Stomach smooth muscle (tissue), 2 donors: ENCODE measurements at regions not wholly inside any gene's neighbourhood (a gene's known extent, or its start where the extent isn't known, plus 50 kb on each side); places are given as distances from the start of the nearest gene placed in this dataset.
"Not testable (repeated sequence)": the region's sequence is repeated elsewhere in the genome, so short reads cannot be mapped to it uniquely, and the experiment has no call there.

ENCODE experiments used
- H3K27ac ChIP-seq: one replicate; pipeline ENCODE4 v1.7.0; 2013; ENCODE audit warnings: mild to moderate bottlenecking, low read length, inconsistent platforms
- H3K27me3 ChIP-seq, 2 donors: one replicate each; pipeline ENCODE4 v1.7.0; 2013; ENCODE audit warnings: low read length in 2 of 2; ENCODE audit not compliant: insufficient read depth in 2 of 2, control insufficient read depth in 1 of 2
- H3K36me3 ChIP-seq, 2 donors: one replicate each; pipeline ENCODE4 v1.7.0; 2013; ENCODE audit warnings: low read length in 2 of 2; ENCODE audit not compliant: control insufficient read depth in 2 of 2, insufficient read depth in 2 of 2
- H3K4me1 ChIP-seq: one replicate; pipeline ENCODE4 v1.7.0; 2013; ENCODE audit warnings: low read length; ENCODE audit not compliant: control insufficient read depth, insufficient read depth
- H3K4me3 ChIP-seq, 2 donors: one replicate each; pipeline ENCODE4 v1.7.0; 2013; ENCODE audit warnings: low read length in 2 of 2
- H3K9ac ChIP-seq, 2 donors: one replicate each; pipeline ENCODE4 v1.7.0; 2013; ENCODE audit warnings: low read length in 2 of 2, mild to moderate bottlenecking in 1 of 2
- H3K9me3 ChIP-seq, 2 donors: one replicate each; pipeline ENCODE4 v1.7.0; 2013; ENCODE audit warnings: low read length in 2 of 2; ENCODE audit not compliant: control insufficient read depth in 2 of 2
- donor health status: healthy.
- donor health status: Pancreatic carcinoma.

DNA sequence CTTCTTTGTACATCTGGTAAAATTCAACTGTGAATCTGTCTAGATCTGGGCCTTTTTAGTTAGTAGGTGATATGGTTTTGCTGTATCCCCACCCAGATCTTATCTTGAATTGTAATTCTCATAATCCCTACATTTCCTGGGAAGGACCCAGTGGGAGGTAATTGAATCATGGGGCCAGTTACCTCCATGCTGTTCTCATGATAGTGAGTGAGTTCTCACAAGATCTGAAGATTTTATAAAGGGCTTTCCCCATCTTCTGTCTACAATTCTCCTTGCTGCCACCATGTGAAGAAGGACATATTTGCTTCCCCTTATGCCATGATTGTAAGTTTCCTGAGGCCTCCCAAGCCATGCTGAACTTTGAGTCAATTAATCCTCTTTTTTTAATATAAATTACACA is 410.4 kb upstream of the EPHA7 start:
- H3K9ac ChIP-seq, H3K27me3 ChIP-seq, H3K4me1 ChIP-seq: not testable (repeated sequence)

DNA sequence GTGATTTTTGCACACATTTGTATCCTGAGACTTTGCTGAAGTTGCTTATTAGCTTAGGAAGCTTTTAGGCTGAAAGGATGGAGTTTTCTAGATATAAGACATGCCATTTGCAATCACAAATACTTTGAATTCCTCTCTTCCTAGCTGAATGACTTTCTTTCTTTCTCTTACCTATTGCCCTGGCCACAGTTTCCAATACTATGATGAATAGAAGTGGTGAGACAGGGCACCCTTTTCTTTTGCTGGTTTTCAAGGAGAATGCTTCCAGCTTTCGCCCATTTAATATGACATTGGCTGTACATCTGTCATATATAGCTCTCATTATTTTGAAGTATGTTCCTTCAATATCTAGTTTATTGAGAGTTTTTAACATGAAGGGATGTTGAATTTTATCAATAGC is 409.6 kb upstream of the EPHA7 start:
- H3K4me3 ChIP-seq, result no peak overlapping the region
- no peak overlapping the region for H3K9ac ChIP-seq
- H3K27ac ChIP-seq, result no peak overlapping the region
- H3K27me3 ChIP-seq, result no peaks in the 10 kb centered on the region
- H3K36me3 ChIP-seq, result no peaks in the 10 kb centered on the region
- H3K9me3 ChIP-seq, result no peaks in the 10 kb centered on the region
- H3K4me1 ChIP-seq, result no peaks in the 10 kb centered on the region

More for the DNA sequence above, 410.4 kb upstream of the EPHA7 start:
- H3K4me3 ChIP-seq, H3K27ac ChIP-seq, H3K9me3 ChIP-seq, H3K36me3 ChIP-seq: not testable (repeated sequence)

DNA sequence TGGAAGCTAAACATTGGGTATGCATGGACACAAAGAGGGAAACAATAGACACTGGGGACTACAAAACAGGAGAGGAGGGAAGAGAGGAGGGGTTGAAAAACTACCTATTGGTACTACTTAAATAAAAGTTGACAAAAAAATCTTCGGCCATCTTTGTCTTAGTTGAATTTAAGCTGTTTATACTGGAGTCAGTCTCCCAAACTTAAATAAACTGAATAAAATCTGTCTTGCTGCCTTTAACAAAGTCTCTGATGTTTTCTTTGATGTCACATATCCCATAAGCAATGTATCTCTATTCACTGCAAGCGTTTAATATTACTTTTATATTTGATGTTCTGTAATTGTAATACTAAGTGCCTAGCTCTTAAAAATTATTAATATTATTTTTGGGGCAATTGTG is 409.2 kb upstream of the EPHA7 start:
- H3K27me3 ChIP-seq, result no peaks in the 10 kb centered on the region
- H3K4me1 ChIP-seq, result no peaks in the 10 kb centered on the region
- no peaks in the 10 kb centered on the region for H3K9me3 ChIP-seq
- no peak overlapping the region for H3K4me3 ChIP-seq
- H3K27ac ChIP-seq, result no peak overlapping the region
- no peak overlapping the region for H3K9ac ChIP-seq
- no peaks in the 10 kb centered on the region for H3K36me3 ChIP-seq

DNA sequence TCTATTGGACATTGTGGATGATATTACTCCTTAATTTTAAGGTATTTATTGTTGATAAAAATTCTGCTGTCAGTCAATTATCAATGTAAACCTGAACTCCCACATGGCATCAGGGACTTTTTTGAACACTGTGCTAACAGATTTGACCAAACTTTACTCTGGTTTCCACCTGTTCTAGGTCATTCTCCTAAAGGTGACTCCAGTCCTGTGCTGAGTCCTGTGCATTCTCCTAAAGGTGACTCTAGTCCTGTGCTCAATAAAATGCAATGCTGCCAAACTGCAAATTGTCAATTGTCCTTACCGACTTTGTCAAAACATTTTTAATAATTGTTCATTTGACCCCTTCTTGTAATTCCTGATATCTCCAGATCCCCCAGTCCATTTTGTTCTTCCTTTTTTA is 408.4 kb upstream of the EPHA7 start:
- H3K4me1 ChIP-seq, result no peaks in the 10 kb centered on the region
- H3K4me3 ChIP-seq, result no peak overlapping the region
- H3K36me3 ChIP-seq, result no peaks in the 10 kb centered on the region
- H3K27ac ChIP-seq, result no peak overlapping the region
- no peak overlapping the region for H3K9ac ChIP-seq
- H3K9me3 ChIP-seq, result no peaks in the 10 kb centered on the region
- no peaks in the 10 kb centered on the region for H3K27me3 ChIP-seq

GRCh38 chr6:93825950-93826349 is 406.6 kb upstream of the EPHA7 start:
- Histone ChIP-seq H3K36me3 (no peaks in the 10 kb centered on the region), H3K4me3 (no peak overlapping the region), H3K27me3 (no peaks in the 10 kb centered on the region), H3K9ac (no peak overlapping the region), H3K27ac (no peak overlapping the region), H3K9me3 (no peaks in the 10 kb centered on the region), H3K4me1 (no peaks in the 10 kb centered on the region)

GRCh38 chr6:93823489-93823888 is 404.1 kb upstream of the EPHA7 start:
- no peaks in the 10 kb centered on the region for H3K27me3 ChIP-seq
- no peaks in the 10 kb centered on the region for H3K4me1 ChIP-seq
- H3K36me3 ChIP-seq, result no peaks in the 10 kb centered on the region
- no peak overlapping the region for H3K27ac ChIP-seq
- no peak overlapping the region for H3K4me3 ChIP-seq
- no peak overlapping the region for H3K9ac ChIP-seq
- no peaks in the 10 kb centered on the region for H3K9me3 ChIP-seq

- Histone ChIP-seq H3K4me3 (no peak overlapping the region), H3K27me3 (no peaks in the 10 kb centered on the region), H3K9me3 (no peaks in the 10 kb centered on the region), H3K4me1 (no peaks in the 10 kb centered on the region), H3K27ac (no peak overlapping the region), H3K9ac (no peak overlapping the region), H3K36me3 (no peaks in the 10 kb centered on the region)
These were observed 403.3 kb upstream of the EPHA7 start for GRCh38 chr6:93822434-93823265.

GRCh38 chr6:93821953-93822352 is 402.6 kb upstream of the EPHA7 start:
- Histone ChIP-seq H3K36me3 (no peaks in the 10 kb centered on the region), H3K9me3 (no peaks in the 10 kb centered on the region), H3K4me3 (no peak overlapping the region), H3K27me3 (no peaks in the 10 kb centered on the region), H3K4me1 (no peaks in the 10 kb centered on the region), H3K27ac (no peak overlapping the region), H3K9ac (no peak overlapping the region)

GRCh38 chr6:93820465-93821082 is 401.2 kb upstream of the EPHA7 start:
- no peaks in the 10 kb centered on the region for H3K4me1 ChIP-seq
- H3K9me3 ChIP-seq, result no peaks in the 10 kb centered on the region
- H3K36me3 ChIP-seq, result no peaks in the 10 kb centered on the region
- no peak overlapping the region for H3K27ac ChIP-seq
- H3K4me3 ChIP-seq, result no peak overlapping the region
- no peak overlapping the region for H3K9ac ChIP-seq
- no peaks in the 10 kb centered on the region for H3K27me3 ChIP-seq

DNA sequence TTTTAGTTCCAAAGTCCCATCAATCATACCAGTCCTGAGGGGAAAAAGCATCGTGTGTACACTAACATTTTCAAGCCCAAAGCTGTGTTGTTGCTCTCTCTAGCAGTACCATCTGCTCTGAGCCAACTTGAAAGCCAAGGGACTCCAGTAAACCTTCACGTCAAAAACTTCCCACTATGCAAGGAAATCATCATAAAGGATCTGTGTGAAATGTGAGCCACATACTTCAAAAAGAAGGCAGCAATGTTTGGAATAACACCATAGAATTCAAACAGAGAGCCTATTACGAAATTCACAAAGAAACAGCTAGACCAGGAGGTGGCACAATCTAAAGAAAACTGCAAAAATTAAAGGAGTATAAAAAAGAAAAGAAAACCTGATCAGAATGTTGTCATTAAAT is 399.8 kb upstream of the EPHA7 start:
- H3K27me3 ChIP-seq, result no peaks in the 10 kb centered on the region
- no peak overlapping the region for H3K27ac ChIP-seq
- H3K9ac ChIP-seq, result no peak overlapping the region
- no peaks in the 10 kb centered on the region for H3K9me3 ChIP-seq
- no peak overlapping the region for H3K4me3 ChIP-seq
- H3K4me1 ChIP-seq, result no peaks in the 10 kb centered on the region
- H3K36me3 ChIP-seq, result no peaks in the 10 kb centered on the region

- H3K27me3 ChIP-seq, result no peaks in the 10 kb centered on the region
- no peak overlapping the region for H3K4me3 ChIP-seq
- H3K36me3 ChIP-seq, result no peaks in the 10 kb centered on the region
- no peaks in the 10 kb centered on the region for H3K4me1 ChIP-seq
- no peak overlapping the region for H3K9ac ChIP-seq
- no peak overlapping the region for H3K27ac ChIP-seq
- no peaks in the 10 kb centered on the region for H3K9me3 ChIP-seq
These were observed 398.6 kb upstream of the EPHA7 start for GRCh38 chr6:93817937-93818336.
